Epithelial cell of esophagus (primary cell): ENCODE measurements at regions not wholly inside any gene's neighbourhood (a gene's known extent, or its start where the extent isn't known, plus 50 kb on each side); places are given as distances from the start of the nearest gene placed in this dataset.

Experiments
- DNase-seq: peaks from one replicate; pipeline ENCODE4 v3.0.0; 2010; ENCODE audit warnings: low read depth
- H3K4me3 ChIP-seq: 2 replicates; pipeline ENCODE4 v1.5.1; 2011; ENCODE audit warnings: mild to moderate bottlenecking, low read length, control low read depth
- TF ChIP-seq, protein P1 (sequence below): IDR thresholded peaks from 2 replicates; pipeline ENCODE4 v1.5.1; 2011; ENCODE audit warnings: low read depth, mild to moderate bottlenecking, low read length, control low read depth, inconsistent platforms; ENCODE audit not compliant: insufficient read depth; ENCODE audit errors: missing control alignments

DNA sequence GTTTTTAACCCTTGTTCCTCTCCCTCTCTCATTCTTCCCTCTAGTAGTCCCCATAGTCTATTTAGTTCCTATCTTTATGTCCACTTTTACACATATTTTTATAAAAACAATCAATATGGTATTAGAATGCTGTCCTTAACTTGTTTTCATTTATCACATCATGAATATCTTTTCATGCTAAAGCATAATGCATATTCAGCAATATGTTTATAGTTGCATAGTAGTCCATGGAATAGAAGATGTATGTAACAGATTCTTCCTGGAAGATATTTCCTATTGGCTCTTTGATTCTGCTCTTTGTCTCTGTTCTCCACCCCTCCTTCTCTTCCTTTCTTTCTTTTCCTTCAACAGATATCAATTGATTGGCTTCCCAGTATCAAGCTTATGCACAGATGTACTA, 1047.1 kb upstream of the TENM4 start:
- DNase-seq, result no peak
- H3K4me3 ChIP-seq, result no peak overlapping the region
- TF ChIP-seq, protein P1, sequence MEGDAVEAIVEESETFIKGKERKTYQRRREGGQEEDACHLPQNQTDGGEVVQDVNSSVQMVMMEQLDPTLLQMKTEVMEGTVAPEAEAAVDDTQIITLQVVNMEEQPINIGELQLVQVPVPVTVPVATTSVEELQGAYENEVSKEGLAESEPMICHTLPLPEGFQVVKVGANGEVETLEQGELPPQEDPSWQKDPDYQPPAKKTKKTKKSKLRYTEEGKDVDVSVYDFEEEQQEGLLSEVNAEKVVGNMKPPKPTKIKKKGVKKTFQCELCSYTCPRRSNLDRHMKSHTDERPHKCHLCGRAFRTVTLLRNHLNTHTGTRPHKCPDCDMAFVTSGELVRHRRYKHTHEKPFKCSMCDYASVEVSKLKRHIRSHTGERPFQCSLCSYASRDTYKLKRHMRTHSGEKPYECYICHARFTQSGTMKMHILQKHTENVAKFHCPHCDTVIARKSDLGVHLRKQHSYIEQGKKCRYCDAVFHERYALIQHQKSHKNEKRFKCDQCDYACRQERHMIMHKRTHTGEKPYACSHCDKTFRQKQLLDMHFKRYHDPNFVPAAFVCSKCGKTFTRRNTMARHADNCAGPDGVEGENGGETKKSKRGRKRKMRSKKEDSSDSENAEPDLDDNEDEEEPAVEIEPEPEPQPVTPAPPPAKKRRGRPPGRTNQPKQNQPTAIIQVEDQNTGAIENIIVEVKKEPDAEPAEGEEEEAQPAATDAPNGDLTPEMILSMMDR, result no peak

DNA sequence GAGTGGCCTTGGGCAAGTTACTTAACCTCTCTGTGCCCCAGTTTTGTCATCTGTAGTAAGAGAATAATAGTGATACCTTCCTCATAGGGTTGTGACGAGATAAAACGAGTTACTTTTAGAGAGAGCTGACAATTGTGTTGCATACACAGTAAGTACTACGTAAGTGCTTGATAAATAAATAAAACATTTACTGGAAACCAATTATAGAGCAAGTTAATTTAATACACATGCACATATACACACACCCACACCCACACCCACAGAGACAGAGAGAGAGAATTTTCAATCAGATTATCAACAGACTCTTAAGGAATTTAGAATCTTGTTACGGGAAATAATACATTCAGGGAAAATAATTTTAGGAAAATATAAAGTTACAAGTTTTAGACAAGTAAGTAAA, 1045.8 kb upstream of the TENM4 start:
- no peak for DNase-seq
- H3K4me3 ChIP-seq, result no peak overlapping the region
- TF ChIP-seq, protein P1, result no peak

DNA sequence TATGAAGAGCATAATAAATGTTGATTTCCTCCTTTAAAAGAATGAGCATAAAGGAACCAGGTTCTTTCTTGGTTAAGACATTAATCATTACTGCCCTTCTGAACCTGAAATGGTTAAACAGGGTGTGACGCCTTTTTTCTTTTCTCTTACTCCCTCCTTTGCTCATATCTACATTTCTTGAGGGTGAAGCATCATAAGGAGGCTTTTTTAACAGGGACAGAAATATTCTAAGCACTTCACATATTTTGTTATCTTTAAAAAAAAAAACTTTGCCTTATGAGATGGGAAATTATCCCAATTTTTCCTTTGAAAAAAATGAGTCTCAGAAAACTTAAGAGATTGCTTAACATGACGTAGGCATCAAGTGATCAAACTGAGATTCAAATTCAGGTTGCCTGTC, 1036.3 kb upstream of the TENM4 start:
- no peak for DNase-seq
- H3K4me3 ChIP-seq, result no peak overlapping the region
- TF ChIP-seq, protein P1, result no peak

DNA sequence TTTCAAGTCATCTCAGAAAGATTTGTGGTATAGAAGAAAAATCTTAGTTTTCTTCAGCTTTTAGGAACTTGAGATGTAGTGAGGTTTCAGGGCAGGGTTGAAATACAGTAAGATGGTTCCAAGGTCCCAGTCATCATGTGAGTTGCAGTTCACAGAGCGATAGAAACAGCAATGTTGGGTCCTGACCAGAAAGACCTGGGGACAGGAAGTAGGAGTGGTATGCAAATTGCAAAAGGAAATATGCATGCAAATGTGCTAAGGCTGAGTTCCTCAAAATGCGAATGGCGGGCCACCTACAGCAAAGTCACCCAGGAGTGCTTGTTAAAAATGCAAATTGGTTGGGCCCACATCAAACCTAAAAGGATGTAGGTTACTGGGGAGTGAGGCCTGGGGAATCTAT, 1032.7 kb upstream of the TENM4 start:
- TF ChIP-seq, protein P1, result no peak
- DNase-seq, result no peak

DNA sequence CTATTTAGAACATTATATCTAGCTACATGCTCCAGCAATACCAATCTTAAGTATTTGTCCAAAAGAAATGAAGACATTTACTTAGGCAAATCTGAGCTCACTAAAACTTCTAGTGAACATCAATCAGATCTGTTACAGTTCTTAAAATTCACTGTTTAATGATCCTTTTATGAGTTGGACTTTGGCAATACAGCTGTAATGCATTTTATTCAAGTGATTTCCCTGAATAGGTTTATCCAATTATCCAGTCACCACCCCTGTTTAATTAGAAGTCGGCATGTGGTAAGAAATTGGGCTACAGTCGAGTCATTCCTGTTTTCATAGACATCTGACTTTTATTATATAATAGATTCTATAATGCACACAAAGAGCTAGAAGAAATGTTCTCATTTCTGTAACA, 1029.0 kb upstream of the TENM4 start:
- H3K4me3 ChIP-seq, result no peak overlapping the region
- DNase-seq, result no peak
- TF ChIP-seq, protein P1, result no peak

More for the DNA sequence above, 1032.7 kb upstream of the TENM4 start:
- H3K4me3 ChIP-seq, result no peak overlapping the region

DNA sequence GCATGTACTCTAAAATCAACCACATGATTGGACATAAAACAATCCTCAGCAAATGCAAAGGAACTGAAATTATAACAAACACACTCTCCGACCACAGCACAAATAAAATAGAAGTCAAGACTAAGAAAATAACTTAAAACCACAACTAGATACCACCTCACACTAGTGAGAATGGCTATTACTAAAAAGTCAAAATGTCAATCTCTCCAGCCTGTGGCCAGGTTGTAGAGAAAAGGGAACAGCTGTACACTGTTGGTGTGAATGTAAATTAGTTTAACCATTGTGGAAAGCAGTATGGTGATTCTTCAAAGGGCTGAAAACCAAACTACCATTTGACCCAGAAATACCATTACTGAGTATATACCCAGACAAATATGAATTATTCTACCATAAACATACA, 1025.7 kb upstream of the TENM4 start:
- DNase-seq, result no peak
- no peak overlapping the region for H3K4me3 ChIP-seq
- TF ChIP-seq, protein P1, result no peak

DNA sequence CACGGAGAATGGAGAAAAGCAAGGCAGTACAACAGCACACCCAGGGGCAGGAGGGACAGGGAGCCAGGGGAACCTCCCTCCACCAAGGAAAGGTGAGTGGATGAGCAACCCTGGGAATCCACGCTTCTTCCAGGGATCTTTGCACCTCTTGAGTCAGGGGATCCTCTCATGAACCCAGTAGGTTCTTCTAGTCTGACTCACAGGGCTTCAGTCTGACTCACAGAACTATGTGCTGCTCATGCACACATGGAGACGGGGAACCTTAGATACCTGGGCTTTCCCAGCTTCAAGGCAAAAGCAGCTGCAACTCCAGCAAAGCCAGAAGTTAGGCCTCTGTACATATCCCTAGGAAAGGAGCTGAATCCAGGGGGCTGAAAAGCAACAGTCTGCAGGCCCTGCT, 1021.4 kb upstream of the TENM4 start:
- DNase-seq, result peak; percentile 96
- TF ChIP-seq, protein P1, result no peak
- no peak overlapping the region for H3K4me3 ChIP-seq
